ENCODE measurements at regions not wholly inside any gene's neighbourhood (a gene's known extent, or its start where the extent isn't known, plus 50 kb on each side); places are given as distances from the start of the nearest gene placed in this dataset.
"Not testable (repeated sequence)": the region's sequence is repeated elsewhere in the genome, so short reads cannot be mapped to it uniquely, and the experiment has no call there.

- Histone ChIP-seq H3K4me1 (ENCODE audit: control insufficient read depth in 2 of 2, insufficient read depth in 2 of 2, low read length in 2 of 2) (peaks cover 0 to 9% of the 10 kb centered on the region in 2 donors), H3K27ac (ENCODE audit: low read depth, low read length) (no peak overlapping the region), H3K27me3 (ENCODE audit: control insufficient read depth in 2 of 2, insufficient read depth in 2 of 2, low read length in 2 of 2) (no peaks in the 10 kb centered on the region), H3K4me3 (ENCODE audit: low read length) (no peak overlapping the region), H3K36me3 (ENCODE audit: control insufficient read depth in 2 of 3, insufficient read depth in 3 of 3, low read length in 3 of 3) (no peaks in the 10 kb centered on the region), H3K9me3 (ENCODE audit: control insufficient read depth in 2 of 3, low read length in 3 of 3) (no peaks in the 10 kb centered on the region)
- CTCF ChIA-PET = interaction anchor here (1.1 kb wide), 1 partner anchor 27 kb away, joined by 4 read pairs; no protein-coding TSS in a partner anchor
- ATAC-seq (no peak), DNase-seq (no peak)
- intact Hi-C loops (cut with micrococcal nuclease) = no loop called here
- Mint-ChIP-seq H3K4me3 (no peak overlapping the region), H3K4me1 (peaks cover 0 to 9% (median 6%) of the 10 kb centered on the region in 7 donors), H3K27me3 (peaks cover 16 to 31% (median 22%) of the 10 kb centered on the region in 5 donors), H3K27ac (no peak overlapping the region), H3K36me3 (no peaks in the 10 kb centered on the region), H3K9me3 (peaks cover 0 to 3% (median 0%) of the 10 kb centered on the region in 11 donors)
- POLR2A ChIA-PET = no interaction called here
Measured at GRCh38 chr22:22986640-22987039, 83.7 kb upstream of the GNAZ start.

- no peaks in the 10 kb centered on the region for H3K27me3 ChIP-seq (ENCODE audit: control insufficient read depth in 2 of 2, insufficient read depth in 2 of 2, low read length in 2 of 2)
- ChIA-PET CTCF (no interaction called here), POLR2A (no interaction called here)
- DNase-seq = no peak
- no peaks in the 10 kb centered on the region for H3K36me3 Mint-ChIP-seq
- intact Hi-C loops (cut with micrococcal nuclease) = no loop called here
- peaks cover 0 to 6% (median 5%) of the 10 kb centered on the region in 7 donors for H3K4me1 Mint-ChIP-seq
- no peak for ATAC-seq
- H3K9me3 Mint-ChIP-seq = no peaks in the 10 kb centered on the region
- no peak overlapping the region for H3K4me3 Mint-ChIP-seq
- peaks cover 21 to 37% (median 24%) of the 10 kb centered on the region in 5 donors for H3K27me3 Mint-ChIP-seq
- no peaks in the 10 kb centered on the region for H3K9me3 ChIP-seq (ENCODE audit: control insufficient read depth in 2 of 3, low read length in 3 of 3)
- H3K4me1 ChIP-seq (ENCODE audit: control insufficient read depth in 2 of 2, insufficient read depth in 2 of 2, low read length in 2 of 2) = peaks cover 0 to 7% of the 10 kb centered on the region in 2 donors
- H3K27ac Mint-ChIP-seq = no peak overlapping the region
- no peak overlapping the region for H3K27ac ChIP-seq (ENCODE audit: low read depth, low read length)
- H3K4me3 ChIP-seq (ENCODE audit: low read length) = no peak overlapping the region
- H3K36me3 ChIP-seq (ENCODE audit: control insufficient read depth in 2 of 3, insufficient read depth in 3 of 3, low read length in 3 of 3) = no peaks in the 10 kb centered on the region
Measured at GRCh38 chr22:22988150-22988549, 82.2 kb upstream of the GNAZ start.

- DNase-seq = no peak
- no peaks in the 10 kb centered on the region for H3K36me3 ChIP-seq (ENCODE audit: control insufficient read depth in 2 of 3, insufficient read depth in 3 of 3, low read length in 3 of 3)
- intact Hi-C loops (cut with micrococcal nuclease) = no loop called here
- H3K4me3 ChIP-seq (ENCODE audit: low read length) = no peak overlapping the region
- POLR2A ChIA-PET = no interaction called here
- H3K4me3 Mint-ChIP-seq = no peak overlapping the region
- H3K27ac Mint-ChIP-seq = no peak overlapping the region
- H3K9me3 Mint-ChIP-seq = no peaks in the 10 kb centered on the region
- ATAC-seq = no peak
- no peaks in the 10 kb centered on the region for H3K4me1 Mint-ChIP-seq
- CTCF ChIA-PET = no interaction called here
- H3K4me1 ChIP-seq (ENCODE audit: control insufficient read depth in 2 of 2, insufficient read depth in 2 of 2, low read length in 2 of 2) = peaks cover 0 to under 1% of the 10 kb centered on the region in 2 donors
- no peak overlapping the region for H3K27ac ChIP-seq (ENCODE audit: low read depth, low read length)
- H3K36me3 Mint-ChIP-seq = no peaks in the 10 kb centered on the region
- H3K27me3 ChIP-seq (ENCODE audit: control insufficient read depth in 2 of 2, insufficient read depth in 2 of 2, low read length in 2 of 2) = no peaks in the 10 kb centered on the region
- no peaks in the 10 kb centered on the region for H3K9me3 ChIP-seq (ENCODE audit: control insufficient read depth in 2 of 3, low read length in 3 of 3)
- peaks cover 22 to 38% (median 25%) of the 10 kb centered on the region in 5 donors for H3K27me3 Mint-ChIP-seq
Measured at GRCh38 chr22:22988785-22989184, 81.5 kb upstream of the GNAZ start.

- Histone ChIP-seq H3K27ac (ENCODE audit: low read depth, low read length) (no peak overlapping the region), H3K4me1 (ENCODE audit: control insufficient read depth in 2 of 2, insufficient read depth in 2 of 2, low read length in 2 of 2) (no peaks in the 10 kb centered on the region), H3K27me3 (ENCODE audit: control insufficient read depth in 2 of 2, insufficient read depth in 2 of 2, low read length in 2 of 2) (no peaks in the 10 kb centered on the region), H3K9me3 (ENCODE audit: control insufficient read depth in 2 of 3, low read length in 3 of 3) (no peaks in the 10 kb centered on the region), H3K4me3 (ENCODE audit: low read length) (no peak overlapping the region), H3K36me3 (ENCODE audit: control insufficient read depth in 2 of 3, insufficient read depth in 3 of 3, low read length in 3 of 3) (no peaks in the 10 kb centered on the region)
- ATAC-seq = no peak
- CTCF ChIA-PET = interaction anchor here (0.6 kb wide), 1 partner anchor 185 kb away, joined by 3 read pairs; no protein-coding TSS in a partner anchor
- POLR2A ChIA-PET = no interaction called here
- Mint-ChIP-seq H3K36me3 (peaks cover 0 to under 1% (median 0%) of the 10 kb centered on the region in 5 donors), H3K27me3 (peaks cover 27 to 40% (median 33%) of the 10 kb centered on the region in 5 donors), H3K4me3 (no peak overlapping the region), H3K4me1 (no peaks in the 10 kb centered on the region), H3K27ac (no peak overlapping the region), H3K9me3 (peaks cover 0 to 5% (median 0%) of the 10 kb centered on the region in 11 donors)
- no peak for DNase-seq
- intact Hi-C loops (cut with micrococcal nuclease) = no loop called here
Measured at GRCh38 chr22:22989856-22990255, 80.5 kb upstream of the GNAZ start.

- H3K36me3 Mint-ChIP-seq; H3K27ac Mint-ChIP-seq; intact Hi-C loops (cut with micrococcal nuclease); ATAC-seq; DNase-seq; CTCF ChIA-PET; H3K4me3 Mint-ChIP-seq; H3K4me3 ChIP-seq (ENCODE audit: low read length); H3K27ac ChIP-seq (ENCODE audit: low read depth, low read length); H3K4me1 ChIP-seq (ENCODE audit: control insufficient read depth in 2 of 2, insufficient read depth in 2 of 2, low read length in 2 of 2); H3K9me3 ChIP-seq (ENCODE audit: control insufficient read depth in 2 of 3, low read length in 3 of 3); H3K36me3 ChIP-seq (ENCODE audit: control insufficient read depth in 2 of 3, insufficient read depth in 3 of 3, low read length in 3 of 3); H3K27me3 ChIP-seq (ENCODE audit: control insufficient read depth in 2 of 2, insufficient read depth in 2 of 2, low read length in 2 of 2); H3K4me1 Mint-ChIP-seq: not testable (repeated sequence)
- POLR2A ChIA-PET = interaction anchor here (0.6 kb wide), 1 partner anchor 87 kb away, joined by 3 read pairs; no protein-coding TSS in a partner anchor
- peaks cover 0 to 15% (median 3%) of the 10 kb centered on the region in 11 donors for H3K9me3 Mint-ChIP-seq
- H3K27me3 Mint-ChIP-seq = peaks cover 30 to 45% (median 37%) of the 10 kb centered on the region in 5 donors
Measured at GRCh38 chr22:22990711-22991505, 79.4 kb upstream of the GNAZ start.

GRCh38 chr22:22992474-22992873 is 77.8 kb upstream of the GNAZ start:
- Mint-ChIP-seq H3K27ac (no peak overlapping the region), H3K4me3 (no peak overlapping the region), H3K9me3 (peaks cover 7 to 29% (median 18%) of the 10 kb centered on the region in 11 donors), H3K36me3 (peaks cover 0 to 10% (median 3%) of the 10 kb centered on the region in 5 donors), H3K27me3 (peaks cover 36 to 53% (median 44%) of the 10 kb centered on the region in 5 donors), H3K4me1 (no peaks in the 10 kb centered on the region)
- DNase-seq (no peak), ATAC-seq (no peak)
- no peaks in the 10 kb centered on the region for H3K27me3 ChIP-seq (ENCODE audit: control insufficient read depth in 2 of 2, insufficient read depth in 2 of 2, low read length in 2 of 2)
- ChIA-PET CTCF (no interaction called here), POLR2A (no interaction called here)
- no peak overlapping the region for H3K4me3 ChIP-seq (ENCODE audit: low read length)
- intact Hi-C loops (cut with micrococcal nuclease) = no loop called here
- no peak overlapping the region for H3K27ac ChIP-seq (ENCODE audit: low read depth, low read length)
- H3K4me1 ChIP-seq (ENCODE audit: control insufficient read depth in 2 of 2, insufficient read depth in 2 of 2, low read length in 2 of 2) = no peaks in the 10 kb centered on the region
- H3K36me3 ChIP-seq (ENCODE audit: control insufficient read depth in 2 of 3, insufficient read depth in 3 of 3, low read length in 3 of 3) = no peaks in the 10 kb centered on the region
- H3K9me3 ChIP-seq (ENCODE audit: control insufficient read depth in 2 of 3, low read length in 3 of 3) = peaks cover 0 to 8% (median 1%) of the 10 kb centered on the region in 3 experiments

GRCh38 chr22:22993184-22993583 is 77.1 kb upstream of the GNAZ start:
- Mint-ChIP-seq H3K9me3 (peaks cover 11 to 36% (median 25%) of the 10 kb centered on the region in 11 donors), H3K27me3 (peaks cover 36 to 60% (median 52%) of the 10 kb centered on the region in 5 donors), H3K27ac (no peak overlapping the region), H3K4me3 (no peak overlapping the region), H3K36me3 (peaks cover 0 to 12% (median 8%) of the 10 kb centered on the region in 5 donors), H3K4me1 (no peaks in the 10 kb centered on the region)
- intact Hi-C loops (cut with micrococcal nuclease) = no loop called here
- ChIA-PET CTCF (interaction anchor here (0.6 kb wide), 1 partner anchor 134 kb away, joined by 3 read pairs; no protein-coding TSS in a partner anchor), POLR2A (no interaction called here)
- ATAC-seq (no peak), DNase-seq (no peak)
- no peaks in the 10 kb centered on the region for H3K36me3 ChIP-seq (ENCODE audit: control insufficient read depth in 2 of 3, insufficient read depth in 3 of 3, low read length in 3 of 3)
- H3K27ac ChIP-seq (ENCODE audit: low read depth, low read length) = no peak overlapping the region
- no peaks in the 10 kb centered on the region for H3K4me1 ChIP-seq (ENCODE audit: control insufficient read depth in 2 of 2, insufficient read depth in 2 of 2, low read length in 2 of 2)
- peaks cover 0 to 12% (median 4%) of the 10 kb centered on the region in 3 experiments for H3K9me3 ChIP-seq (ENCODE audit: control insufficient read depth in 2 of 3, low read length in 3 of 3)
- H3K27me3 ChIP-seq (ENCODE audit: control insufficient read depth in 2 of 2, insufficient read depth in 2 of 2, low read length in 2 of 2) = no peaks in the 10 kb centered on the region
- H3K4me3 ChIP-seq (ENCODE audit: low read length) = no peak overlapping the region
